Activated CD4-positive, alpha-beta T cell treated with anti-CD3 and anti-CD28 coated beads, Interleukin-2, Interleukin-6, amounts not matched to agents 100 ng/mL and 50 ng/mL, durations not matched to agents 16 hours and 8 hours (primary cell): ENCODE measurements at regions not wholly inside any gene's neighbourhood (a gene's known extent, or its start where the extent isn't known, plus 50 kb on each side); places are given as distances from the start of the nearest gene placed in this dataset.

ENCODE experiments used
- DNase-seq: peaks from one replicate; pipeline ENCODE4 v3.0.0-alpha.2; 2020

DNA sequence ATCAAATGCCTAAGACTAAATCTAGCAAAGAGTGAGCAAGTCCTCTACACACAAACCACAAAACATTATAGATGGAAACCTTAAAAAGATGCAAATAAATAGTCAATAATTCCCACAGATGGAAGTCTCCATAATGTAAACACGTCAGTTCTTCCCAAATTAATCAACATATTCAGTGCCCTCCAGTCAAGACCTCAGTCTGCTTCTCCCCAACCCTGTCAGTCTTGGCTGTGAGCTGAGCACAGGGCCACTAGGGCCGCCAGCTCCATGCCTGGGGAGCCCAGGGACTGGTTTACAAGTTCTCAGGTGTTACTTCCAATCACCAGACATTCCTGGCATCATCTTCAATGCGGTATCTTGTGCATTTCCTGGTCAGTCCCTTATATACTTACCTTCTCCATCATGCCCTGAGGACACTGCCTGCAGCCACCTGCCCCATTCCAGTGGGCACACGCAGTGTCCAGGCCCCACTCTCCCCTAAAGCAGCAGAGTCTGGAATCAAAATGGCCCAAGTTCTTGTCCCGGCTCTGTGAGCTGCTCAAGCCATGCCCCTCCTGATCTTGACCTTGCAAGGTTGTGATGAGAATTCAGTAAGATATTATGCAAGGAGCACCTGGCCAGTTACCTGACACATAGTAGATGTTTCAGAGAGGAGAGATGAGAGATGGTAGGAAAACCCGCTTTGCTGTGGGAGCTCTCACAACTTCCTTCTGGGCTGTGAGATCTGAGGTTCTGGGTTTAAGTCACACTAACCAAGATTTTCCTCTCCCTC is 207.9 kb upstream of the RAB6C start:
- DNase-seq: no peak

DNA sequence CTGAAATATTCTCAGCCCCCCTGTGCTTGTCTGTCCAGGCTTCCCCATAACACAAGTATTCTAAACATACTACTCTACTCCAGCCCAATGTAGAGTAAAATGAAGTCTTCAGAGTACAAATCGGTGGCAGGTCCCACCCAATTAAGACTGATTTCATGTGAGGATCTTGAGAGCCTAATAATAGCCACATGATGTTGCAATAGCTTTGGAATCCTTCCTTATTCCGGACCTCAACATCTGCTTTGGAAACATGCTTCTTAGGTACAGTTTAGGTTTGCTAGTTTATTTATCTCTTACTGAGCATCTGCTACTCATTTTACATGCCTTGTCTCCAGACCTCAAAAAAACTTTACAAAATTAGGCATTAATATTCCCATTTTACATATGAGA is 207.3 kb upstream of the RAB6C start:
- DNase-seq: no peak

DNA sequence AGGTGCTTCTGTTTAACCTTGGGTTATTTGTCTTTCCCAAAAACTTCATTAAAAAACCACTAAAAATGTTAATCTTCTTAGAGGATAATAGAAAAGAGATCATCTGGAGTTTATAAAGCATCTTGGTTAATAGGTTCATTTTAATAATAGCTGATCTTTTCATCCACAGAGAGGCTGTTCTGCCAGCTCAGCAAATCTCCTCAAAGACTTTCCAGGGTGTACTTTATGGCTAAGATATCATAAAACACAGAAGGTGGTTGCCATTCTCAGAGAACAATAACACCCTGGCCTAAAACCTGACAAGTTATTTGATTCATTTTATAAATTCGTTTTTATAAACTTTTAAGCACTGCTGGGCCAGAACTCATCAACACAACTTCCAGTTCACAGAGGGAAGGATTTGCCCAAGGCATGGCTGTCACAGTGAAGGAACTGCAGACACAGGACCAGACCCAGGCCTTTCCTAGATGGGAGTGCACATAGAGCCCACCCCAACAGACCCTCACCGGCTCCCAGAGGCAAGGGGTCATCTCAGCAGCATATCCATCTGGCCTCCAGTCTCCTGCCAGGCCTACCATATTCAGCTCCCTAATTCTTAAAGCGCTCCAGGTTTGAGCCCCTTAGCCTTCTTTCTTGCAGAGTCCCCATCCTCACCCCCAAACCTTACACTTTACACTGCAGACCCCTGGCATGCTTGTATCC is 203.4 kb upstream of the RAB6C start:
- DNase-seq: no peak

DNA sequence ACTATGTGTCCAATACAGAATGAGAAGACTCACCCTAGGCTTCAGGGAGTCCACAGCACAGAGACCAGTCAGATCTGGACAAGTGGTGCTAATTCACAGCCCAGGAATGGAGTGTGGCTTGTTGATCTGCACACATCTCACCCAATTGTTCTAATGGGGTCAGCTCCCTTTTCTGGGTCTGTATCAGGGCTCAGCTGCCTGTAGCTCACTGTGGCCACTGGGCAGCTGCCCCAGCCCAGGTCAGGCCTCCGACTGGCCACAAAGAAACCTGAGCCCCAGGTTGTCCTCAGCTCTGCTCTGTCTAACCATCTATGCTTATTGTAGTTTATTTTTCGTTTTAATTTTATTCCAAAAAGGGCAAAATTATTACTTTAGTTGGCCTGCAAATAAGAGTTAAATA is 202.3 kb upstream of the RAB6C start:
- DNase-seq: no peak

DNA sequence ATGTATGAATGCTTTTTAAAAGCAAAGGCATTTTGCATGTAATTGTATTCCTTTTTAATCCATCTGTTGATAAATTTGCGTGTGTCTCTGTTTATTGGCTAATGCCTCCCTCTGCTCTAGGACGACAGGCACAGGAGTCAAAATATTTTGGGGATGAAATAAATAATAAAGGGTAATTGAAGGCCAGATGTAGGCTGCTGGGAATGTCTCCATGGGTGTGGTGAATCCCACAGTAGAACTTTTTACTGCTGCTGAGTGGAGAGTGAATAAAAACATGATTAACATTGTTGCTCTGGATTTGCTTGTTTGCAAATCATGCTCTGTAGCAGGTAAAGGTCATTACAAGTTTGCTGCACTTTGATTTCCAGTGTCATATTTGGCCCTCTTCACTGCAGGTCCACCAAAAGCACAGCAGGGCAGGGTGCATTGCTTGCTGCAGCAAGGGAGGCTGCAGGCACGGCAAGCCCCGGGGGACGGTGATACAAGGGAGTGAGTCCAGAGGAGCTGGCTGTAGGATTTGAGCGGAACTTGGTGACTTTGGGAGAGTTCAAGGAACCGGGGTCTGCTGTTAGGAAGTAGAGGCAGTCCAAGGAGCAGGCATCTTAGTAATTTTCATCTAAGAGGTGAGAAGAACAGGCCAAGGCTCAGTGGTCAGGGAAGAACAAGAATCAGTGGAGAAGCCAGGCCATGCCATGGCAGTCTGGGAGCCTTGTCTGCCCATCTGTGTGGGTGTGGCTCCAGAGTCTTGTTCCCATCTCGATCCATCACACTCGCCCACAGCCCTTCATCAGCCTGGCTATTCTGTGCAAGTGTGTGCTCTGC is 201.5 kb upstream of the RAB6C start:
- DNase-seq: no peak

DNA sequence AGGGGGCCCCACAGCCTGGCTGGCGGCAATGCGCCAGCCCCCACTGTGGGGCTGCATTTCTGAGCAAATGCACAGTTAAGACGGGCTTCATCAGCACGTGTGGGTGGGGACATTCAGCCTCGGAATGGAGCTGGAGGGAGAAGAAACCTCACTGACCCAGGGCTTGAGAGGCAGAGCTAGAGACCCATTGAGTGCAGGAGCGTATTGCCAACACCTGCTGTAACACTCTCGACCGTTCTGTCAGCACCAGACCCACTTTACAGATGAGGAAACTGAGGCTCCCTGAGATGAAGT is 200.9 kb upstream of the RAB6C start:
- no peak for DNase-seq

DNA sequence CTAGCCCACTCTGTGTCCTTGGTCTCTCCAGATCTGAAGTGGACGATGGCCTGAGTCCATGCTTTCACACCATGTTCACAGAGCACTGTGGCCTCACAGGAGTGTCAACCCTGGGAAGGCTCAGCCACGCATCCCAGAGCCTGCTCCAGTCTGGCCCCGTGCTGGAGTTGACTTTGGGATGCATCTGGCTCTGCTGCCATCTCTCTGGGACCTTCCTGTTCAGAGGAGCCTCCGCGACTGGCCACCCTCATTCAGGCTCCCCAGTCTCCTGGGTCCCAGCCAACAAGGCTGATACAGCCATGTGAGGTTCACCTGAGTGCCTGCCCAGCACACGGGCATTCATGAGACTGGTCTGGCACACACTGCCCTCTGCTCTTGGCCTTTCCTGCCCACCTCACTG is 199.7 kb upstream of the RAB6C start:
- no peak for DNase-seq

DNA sequence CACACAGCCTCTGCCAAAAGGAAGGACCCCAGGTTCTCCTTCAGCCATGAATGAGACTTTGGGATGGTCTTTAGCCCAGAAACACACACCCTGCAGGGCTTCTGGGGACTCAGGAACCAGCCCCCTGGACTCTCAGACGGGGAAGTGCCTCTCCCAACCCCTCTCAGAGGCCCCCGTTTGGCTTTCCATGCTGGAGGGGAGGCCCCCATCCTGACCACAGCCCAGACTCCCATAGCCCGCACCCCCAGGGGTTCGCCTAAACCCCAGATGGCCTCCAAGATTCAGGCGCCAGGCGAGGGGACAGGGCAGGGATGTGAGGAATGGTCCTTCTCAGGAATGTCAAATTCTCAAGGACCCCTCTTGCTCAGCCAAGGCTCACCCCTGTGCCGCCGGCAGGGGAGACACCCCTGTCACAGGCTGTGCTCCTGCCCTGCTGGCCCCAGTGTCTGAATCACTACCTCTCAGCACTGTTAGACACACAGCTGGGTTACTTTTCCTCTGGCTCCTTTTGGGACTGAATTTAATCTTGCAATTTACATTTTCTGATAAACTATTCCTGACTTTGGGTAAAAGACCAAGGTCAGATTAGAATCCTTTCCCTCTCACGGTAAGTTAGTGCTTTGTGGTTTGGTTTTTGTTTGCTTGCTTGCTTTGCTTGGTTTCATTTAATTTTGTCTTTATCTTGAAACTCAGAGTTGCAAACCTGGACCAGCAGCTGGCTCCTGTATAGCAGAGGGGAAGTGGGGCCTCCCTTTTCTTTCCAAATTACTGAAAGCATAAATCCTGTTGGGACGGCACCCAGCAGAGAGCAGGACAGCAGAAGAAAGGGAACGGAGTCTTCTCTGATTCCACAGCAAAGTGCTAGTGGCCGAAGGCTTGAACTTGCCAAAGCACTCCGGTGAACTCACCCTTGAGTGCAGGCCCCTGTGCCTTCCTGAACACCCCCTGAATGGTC is 198.9 kb upstream of the RAB6C start:
- DNase-seq: no peak

DNA sequence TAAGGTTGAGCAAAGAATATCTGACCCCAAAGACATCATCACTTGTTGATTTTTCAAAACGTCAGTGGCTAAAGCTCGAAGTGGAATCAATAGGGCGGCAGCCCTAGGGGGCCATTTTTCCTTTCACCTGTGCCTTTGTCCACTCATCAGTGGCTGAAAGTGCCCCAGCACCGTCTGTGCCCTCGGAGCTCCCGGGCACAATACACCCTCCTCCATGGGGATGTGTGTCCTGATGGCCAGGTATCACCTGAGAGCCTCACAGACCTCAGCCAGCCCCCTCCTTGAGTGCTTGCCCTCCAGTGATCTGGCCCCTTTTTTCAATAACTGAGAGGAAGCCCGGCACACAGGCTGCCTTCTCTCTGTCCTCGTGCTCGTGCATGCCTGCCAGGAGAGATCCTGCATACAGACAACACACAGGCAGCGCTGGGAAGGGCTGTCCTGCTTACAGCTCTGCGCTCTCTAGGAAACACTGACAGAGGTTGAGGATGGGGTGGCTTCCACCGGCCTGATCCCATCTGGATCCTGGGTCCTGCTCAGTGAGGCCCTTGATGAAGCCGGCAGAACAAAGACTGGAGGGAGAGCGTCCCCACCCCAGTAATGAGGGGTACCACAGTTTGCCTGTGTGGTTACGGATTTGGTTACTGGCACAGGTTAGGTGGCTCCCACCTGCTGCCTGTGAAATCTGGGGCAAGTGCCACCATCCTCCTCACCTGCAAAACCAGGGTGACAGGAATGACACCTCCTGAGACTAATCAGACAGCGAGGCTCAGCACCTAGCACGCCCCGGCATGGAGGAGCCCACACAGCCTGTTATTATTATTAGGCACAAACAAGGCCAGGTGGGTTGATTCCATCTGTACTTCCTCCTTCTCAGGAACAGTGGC is 197.5 kb upstream of the RAB6C start:
- DNase-seq: no peak

DNA sequence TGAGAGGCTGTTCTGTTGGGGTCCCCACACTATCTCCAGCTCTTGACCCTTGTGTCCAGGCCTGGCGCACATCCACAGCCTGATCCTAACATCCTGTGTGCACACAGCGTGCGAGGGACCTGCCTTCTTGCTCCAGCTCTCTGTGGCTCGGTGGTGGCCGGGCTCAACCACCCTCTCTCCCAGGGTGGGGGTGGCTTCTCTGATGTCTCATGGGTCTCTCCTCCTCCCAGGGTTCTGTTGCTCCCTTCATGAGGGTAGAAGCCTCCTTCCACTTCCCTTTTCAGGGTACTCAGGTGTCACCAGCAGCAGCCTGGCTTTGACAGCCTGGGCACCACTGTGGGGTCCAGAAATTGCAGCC is 196.9 kb upstream of the RAB6C start:
- no peak for DNase-seq

DNA sequence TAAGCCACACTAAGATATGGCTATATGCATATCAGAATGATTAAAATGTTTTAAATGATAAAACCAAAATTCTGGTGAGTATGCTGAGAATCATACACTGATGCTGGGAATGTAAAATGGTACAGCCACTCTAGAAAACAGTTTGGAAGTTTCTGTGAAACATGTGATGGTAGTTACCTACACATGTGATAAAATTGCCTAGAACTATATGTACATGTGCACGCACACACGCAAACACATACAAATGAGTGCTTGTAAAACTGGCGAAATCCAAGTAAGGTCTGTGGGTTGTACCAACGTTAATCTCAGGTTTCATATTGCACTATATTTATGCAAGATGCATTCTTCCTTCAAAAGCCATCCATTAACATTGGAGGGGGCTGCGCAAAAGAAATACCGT is 195.0 kb upstream of the RAB6C start:
- no peak for DNase-seq

DNA sequence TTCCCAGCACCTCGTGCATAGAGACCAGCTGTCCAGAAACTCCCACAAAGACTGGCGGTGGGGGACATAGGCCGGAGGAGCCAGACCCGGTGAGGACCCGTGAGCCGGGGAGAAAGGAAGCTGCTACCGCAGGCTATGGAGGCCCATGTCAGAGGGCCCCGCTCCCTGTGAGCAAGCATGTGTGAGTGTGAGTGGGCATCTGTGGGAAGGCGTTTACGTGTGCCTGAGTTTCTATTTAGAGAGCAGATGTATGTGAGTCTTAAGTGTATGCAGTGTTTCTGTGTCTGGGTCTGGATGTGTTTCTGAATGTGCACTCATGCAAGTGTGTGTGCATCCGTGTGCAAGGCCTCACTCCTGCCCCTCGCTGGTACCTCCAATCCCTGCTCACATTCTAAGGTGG is 187.8 kb upstream of the RAB6C start:
- no peak for DNase-seq

DNA sequence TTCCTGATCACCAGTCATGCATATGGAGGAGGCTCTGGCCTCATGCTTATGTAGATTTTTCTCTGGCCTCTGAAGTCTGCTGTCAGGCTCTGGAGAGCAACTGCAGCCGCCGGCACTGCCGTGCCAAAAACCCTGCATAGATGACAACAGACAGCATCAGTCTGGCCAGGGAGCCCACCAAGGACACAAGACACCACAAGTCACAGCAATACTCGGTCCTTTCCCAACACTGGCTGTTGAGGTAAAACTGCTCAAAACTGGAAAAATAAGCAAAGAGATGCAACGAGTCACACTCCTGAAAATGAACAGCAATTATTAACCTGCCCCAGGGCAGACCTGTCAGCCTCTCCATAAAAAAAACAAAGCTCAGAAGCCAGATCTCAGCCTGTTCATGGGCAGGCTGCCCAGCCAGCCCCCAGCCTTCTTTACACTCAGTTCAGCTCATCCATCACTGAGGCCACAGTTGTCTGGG is 186.0 kb upstream of the RAB6C start:
- DNase-seq: no peak

DNA sequence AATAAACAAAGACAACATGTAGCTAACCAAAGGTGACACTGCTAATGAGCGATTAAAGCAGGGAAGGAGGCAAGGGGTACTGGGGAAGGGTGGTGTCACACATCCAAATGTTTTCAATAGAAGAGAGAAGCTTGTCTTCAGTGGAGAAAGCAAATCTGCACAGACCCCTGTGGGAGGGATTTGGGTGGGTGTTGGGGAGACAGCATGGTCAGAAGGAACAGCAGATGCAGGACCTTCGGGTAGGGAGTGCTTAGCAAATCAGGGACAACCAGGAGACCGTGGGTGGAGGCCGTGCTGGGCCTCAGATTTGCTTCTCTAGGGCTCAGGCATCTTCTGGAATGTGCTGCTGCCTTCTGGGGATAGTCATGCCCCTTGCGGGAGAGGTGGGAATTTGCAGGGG is 185.3 kb upstream of the RAB6C start:
- no peak for DNase-seq

DNA sequence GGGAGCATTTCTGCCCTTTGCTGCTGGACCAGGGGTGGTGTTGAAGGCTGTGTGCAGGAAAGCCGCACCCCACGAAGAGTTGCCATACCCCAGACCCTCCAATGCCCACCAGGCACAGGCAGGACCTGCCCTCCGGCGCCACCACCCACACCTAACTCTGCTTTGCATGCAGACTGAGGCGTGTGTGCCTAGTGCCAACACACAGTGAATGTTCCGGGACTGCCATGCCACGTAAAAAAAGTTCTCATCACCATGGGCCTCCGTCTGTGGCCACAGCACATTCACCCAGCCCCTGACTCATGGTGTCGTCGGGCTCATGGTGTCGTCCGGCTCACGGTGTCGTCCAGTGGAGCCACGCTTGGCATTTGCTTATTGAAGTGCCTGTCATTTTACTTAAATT is 184.9 kb upstream of the RAB6C start:
- no peak for DNase-seq

DNA sequence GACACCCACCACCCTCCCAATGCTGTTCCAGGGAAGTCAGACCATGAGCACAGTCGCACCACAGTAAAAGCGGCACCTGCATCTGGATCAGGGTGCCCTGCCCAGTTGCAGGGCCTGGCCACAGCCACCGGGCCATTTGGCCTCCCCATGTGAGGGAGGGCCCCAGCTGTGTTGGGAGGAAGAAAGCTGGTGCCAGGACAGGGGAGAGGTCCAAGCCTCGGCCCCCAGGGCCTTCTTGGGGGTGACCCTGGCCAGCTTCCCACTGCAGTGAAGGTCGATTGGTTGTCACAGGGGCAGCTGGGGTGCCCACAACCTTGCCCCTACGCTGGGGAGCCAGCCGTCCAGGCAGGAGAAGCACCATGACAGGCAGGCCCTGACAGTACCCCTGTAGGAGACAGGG is 183.2 kb upstream of the RAB6C start:
- no peak for DNase-seq

DNA sequence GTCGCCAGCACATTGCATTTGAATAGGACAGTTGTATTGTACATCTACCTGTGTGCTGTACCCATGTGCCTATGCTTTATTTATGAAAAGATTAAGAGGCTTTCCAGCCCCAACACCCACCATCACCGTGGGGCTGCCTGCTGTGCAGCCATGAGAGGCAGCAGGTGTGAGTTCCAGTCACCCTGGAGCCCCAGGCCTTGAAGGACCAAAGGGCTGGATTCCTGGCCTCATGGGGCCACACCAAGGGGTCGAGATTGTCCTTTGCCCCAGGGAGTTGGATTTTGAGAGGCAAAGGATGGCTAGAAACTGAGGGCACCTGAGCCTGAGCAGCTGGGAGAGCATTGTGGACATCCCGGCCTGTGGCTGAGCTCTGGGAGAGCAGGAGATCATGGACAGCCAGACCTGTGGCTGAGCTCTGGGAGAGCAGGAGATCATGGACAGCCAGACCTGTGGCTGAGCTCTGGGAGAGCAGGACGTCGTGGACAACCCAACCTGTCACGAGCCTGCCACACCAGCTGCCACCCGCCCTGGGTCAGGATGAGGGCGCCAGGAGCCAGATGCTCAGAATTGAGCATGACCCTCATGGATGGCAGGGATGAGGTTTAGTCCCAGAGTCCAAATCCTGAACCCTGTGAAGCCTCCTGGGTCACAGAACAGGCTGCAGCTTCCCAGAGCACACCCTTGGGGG is 182.5 kb upstream of the RAB6C start:
- no peak for DNase-seq

DNA sequence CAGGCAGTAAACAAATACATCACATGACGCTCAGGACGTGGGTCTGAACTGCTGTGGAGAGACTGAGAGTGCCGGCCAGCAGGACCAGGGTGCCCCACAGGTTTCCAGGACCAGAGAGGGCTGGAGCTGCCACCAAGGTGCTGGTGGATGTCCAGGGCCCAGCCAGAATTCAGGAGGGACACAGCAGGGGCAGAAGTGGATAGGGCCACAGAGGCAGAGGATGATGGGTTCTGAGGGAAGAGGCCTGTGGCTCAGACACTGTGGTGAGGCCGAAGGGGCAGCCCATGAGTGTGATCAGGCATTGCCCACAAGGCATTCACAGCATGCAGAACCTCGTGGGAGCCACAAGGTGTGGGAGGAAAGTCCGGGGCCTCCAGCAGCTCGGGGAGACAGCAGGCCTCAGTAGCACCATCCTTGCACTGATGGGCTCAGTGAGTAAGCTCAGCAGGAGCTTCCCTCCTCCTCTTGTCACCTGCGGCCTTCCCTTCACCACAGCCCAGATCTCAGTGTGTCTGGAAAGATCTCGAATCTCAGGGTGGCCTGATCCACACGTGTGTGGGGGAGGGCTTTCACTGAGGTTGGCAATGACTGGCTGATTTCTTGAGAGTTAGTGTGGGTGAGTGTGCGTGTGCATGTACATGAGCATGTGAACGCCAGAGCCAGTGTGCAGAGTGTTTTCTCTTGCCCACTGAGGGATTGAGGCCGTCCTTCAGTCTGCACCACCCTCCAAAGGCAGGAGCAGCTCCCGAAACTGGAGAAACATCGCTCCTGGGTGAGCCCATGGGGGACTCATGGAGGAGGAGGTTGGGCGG is 181.8 kb upstream of the RAB6C start:
- DNase-seq: no peak

DNA sequence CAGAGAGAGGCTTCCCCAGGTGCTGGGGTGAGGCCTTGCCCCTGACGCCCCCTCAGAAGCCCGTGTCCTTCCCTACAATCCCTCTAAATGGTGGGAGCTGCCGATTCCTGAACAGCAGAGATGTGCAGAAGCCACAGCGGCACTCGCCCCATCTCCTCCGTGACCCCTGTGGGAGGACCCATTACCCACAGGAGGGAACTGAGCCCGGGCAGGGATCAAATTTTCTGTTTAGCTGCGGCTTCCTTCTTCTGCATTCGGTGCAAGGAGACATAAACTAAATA is 181.2 kb upstream of the RAB6C start:
- no peak for DNase-seq

DNA sequence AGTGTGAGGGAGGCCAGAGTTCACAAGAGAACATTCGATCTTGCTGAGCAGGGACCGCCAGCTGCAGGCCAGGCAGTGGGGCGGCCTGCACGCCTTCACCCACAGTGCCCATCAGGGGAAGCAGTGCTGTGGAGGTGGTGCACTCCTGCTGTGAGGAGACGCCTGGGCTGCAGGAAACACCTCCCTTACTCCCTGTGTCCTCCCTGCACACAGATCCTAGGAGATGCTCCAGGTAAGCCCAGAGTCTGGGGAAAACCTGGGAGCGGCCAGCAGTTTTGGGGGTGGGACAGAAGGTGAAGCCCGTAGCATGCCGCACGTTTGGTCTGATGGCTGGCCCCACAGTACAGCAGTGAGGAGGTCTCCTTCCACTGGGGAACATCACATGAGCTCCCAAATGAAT is 180.8 kb upstream of the RAB6C start:
- no peak for DNase-seq
